AG08396 (cell line): ENCODE measurements at regions not wholly inside any gene's neighbourhood (a gene's known extent, or its start where the extent isn't known, plus 50 kb on each side); places are given as distances from the start of the nearest gene placed in this dataset.
A peak's percentile ranks its signal among the peaks of the same experiment; 100 is the strongest.

ENCODE experiments used
- DNase-seq: peaks from one replicate; pipeline ENCODE4 v3.0.0; 2012; ENCODE audit warnings: low spot score, mixed read lengths

DNA sequence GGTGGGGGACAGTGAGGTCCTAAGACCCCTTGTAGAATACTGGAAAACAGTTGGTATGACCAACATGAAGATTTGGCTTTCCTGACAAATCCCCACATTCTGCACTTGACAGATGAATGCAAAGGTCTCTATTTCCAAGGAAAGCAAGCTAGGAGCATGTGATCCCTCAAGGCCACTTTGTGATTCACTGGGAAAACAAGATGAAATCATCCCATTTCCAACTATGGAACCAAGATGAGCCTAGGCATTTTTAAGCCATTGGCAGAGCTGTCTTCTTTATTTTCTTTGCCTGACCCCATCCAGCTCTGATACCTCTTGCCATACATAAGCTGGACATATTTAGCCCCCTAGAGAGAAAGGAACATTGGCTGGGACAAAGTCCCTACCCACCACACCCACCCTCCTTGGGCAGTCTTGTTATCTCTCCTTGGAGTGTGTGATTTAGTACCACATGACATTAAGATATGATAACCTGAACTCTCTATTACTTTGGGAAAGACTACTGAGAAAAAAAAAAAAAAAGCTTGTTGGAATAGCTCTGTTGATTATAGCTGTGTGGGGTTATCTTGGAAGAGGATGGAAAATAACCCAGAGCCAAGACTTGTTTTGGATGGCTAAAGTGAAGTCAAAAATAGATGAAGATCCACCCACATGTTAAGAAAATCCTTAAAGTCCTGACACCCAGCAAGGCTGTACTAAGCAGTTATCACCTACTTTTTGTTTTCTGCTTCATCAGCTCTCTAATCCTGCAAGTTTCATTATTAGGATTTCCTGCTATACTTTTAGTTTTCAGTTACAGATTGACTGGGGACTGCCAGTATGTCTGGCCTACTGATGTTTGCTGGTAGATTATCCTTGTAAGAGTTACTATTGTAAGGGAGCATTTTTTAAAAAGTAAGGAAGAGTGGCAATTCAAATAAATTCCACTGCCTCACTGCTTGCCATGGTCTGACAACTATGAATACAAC, 90.1 kb upstream of the PREP start:
- no peak for DNase-seq

DNA sequence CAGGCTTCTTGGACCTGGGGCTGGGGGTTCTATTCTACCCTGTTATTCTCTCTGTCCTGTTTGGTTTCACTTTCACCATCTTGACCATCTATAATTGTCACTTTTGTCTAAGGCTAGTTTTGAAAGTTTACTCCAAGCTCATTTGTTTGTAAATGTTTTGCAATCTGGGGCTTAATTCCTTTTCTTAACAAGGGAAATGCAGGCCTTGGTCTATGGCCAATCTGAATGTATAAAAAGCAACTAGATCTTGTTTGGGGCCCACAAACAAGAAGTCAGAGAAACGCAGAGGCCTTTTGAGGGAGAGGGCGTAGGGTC, 86.3 kb upstream of the PREP start:
- no peak for DNase-seq

DNA sequence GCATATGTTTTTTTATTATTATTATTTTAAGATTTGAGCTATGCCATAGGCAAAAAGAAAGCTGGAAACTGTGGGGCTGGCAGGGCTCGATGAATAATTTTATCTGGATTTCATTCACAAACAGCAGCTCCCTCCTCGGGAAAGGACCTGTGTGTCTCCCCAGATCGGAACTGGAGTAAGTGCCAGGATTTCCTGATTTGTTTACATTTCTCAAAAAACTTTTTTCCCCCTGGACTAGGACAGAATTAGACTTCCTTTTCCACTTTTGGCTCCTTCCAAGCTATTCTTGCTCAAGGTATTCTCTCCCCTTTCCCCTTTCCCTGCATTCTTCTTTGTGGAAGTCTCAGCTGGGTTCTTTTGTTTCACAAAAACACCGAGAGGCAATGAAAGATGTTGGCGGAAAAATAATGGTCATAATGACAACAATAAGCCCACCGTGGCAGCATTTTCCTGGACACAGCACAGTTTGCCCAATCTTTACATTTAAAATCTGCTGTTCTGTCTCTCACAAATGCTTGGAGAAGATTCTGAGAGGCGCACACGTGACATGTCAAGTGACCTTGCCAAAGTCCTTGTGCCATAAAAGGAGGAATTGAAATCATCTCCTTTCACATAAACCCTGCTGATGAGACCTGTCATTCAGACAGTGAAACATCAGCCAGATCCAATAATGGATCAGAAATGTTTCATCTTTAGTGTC, 85.8 kb upstream of the PREP start:
- DNase-seq, result no peak

DNA sequence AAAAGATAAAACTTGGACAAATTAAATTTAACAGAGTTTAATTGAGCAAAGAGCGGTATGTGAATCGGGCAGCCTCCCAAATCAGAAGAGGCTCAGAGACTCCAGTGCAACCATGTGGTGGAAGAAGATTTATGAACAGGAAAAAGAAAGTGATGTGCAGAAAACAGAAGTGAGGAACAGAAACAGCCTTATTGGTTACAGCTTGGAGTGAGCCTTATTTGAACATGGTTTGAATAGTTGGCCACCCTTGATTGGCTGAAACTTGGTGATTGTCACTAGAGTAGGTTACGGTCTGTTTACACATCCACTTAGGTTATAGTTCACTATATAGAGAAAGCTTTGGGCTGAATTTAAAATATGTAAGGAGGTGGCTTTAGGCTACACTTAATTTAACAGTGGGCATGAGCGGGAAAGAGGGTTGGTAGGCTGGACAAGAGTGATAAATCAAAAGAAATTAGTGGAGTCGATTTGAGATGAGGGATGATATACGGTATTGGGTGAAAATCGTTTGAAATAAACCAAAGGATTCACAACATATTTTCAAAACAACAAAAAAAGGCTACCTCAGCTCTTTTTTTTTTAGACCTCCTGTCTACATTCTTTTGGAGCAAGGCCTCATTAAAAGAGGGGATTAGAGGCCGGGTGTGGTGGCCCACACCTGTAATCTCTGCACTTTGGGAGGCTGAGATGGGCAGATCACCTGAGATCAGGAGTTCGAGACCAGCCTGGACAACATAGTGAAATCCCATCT, 84.3 kb upstream of the PREP start:
- no peak for DNase-seq

DNA sequence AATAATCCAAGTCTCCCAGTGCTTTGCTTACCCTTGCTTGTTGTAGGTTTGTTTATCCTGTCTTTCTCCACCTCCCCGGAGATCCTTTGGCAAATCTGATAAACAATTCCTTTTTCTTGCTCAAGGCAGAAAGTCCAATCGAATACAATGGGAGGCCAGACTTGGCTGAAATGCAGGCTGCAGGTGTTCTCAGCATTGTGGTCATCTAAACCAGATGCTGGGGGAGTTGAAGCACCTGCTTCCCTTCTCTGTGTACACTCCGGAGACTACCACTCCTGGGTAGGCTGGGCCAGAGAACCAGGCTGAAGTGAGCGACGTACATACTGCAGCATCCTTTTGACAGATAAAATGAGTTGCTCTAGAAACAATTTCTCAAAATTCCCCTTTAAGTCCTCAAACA, 82.6 kb upstream of the PREP start:
- no peak for DNase-seq

DNA sequence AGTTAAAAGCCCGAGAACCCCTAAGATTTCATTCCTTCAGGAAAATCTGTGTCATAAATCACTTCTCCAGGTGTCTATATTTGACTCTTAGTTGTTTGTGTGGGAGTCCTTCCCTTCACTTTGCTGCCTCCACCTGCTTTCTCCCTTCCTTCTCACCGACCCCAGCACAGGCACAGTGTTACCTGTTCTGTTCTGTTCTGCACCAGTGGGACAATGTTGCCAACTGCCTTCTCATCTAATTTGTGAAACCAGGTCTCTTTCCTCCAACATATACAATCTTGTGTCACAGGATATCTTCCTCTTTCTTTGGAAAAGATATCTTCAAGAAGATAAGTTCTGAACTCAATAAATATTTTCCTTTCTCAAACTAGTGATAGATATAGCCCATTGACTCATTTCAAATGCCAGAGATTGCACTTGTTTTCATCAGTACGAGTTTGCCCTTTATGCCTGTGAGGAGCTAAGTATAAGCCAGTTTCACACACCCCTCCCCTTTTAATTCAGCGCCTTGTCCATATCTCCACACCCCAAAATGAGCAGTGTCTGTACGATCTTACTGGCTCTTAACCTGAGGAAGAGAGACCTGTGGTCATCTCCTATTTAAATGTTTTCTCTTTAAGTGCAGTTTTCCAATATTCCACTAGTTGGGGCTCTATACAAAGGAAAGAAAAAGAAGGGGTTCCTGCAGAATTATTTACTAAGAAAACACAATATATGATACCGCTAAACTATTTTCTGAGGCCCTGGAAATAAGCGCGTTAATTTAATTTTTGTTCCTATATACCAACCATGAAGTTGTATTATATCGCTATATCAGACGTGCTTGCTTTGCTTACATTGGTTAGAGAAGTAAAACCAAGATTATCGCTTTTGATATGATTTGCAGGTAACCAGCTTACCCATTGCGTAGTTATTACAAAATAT, 81.6 kb upstream of the PREP start:
- peak; percentile 19 for DNase-seq

DNA sequence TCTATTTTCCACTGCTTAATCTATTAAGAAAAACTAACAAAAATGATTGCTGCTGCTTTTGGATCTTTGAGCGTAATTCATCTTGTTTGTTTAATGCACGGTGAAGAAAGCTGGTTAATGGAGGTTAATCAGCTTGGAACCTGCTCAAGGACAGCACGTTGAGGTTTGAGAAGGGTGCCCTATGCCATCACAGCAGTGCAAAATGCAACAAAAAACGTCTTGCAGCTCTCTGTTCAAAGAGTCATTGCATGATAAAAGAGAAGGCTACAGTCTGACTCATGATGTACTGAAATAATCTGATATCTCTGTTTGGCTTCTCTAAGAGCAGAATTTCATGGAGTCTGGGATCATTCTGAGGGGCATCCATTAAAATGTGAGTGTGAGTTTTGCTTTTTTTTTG, 80.6 kb upstream of the PREP start:
- peak; percentile 30 for DNase-seq

DNA sequence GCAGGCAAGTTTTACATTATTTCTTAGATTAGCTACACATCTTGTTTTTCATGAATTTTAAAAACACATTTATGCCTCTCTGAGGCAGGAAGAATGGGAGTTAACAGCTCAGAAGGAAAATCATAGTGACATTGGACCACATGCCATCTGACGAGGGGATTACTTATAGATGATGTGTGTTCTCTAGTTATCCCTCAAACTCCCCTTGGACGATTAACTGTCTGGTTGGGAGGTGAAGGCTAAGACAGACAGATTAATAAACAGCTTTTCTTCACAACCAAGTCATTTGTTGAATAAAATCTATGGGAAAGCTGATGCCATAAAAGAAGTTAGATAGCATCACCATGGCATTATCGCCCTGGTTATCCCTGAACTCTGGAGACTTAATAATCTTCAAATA, 80.0 kb upstream of the PREP start:
- DNase-seq, result no peak

DNA sequence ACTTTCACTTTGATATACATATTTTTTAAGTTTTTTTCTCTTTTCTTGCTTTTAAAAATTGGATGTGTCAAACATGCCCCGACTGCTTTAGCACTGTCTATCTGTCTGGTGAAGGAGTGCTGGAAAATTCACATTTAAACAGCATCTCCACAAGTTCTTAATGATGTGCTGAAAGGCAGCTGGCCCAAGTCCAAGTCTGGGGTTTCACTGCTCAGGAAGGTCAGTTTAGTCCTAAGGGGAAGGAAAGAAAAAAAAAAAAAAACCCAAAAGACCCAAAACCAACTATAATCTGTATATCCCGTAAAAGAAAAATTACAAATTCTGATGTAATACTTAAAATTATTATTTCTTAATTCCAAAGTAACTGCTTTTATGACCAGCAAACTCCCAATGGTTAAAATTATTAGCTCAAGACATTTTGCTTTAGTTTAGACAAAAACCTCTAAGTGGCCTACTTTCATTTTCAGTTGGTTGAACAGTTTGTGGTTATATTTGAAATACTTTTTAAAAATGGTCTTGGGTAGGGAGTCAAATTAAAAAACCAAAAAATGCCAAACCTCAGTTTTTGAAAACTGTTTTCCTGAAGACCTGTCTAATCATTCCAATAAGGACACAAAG, 79.5 kb upstream of the PREP start:
- DNase-seq, result no peak

DNA sequence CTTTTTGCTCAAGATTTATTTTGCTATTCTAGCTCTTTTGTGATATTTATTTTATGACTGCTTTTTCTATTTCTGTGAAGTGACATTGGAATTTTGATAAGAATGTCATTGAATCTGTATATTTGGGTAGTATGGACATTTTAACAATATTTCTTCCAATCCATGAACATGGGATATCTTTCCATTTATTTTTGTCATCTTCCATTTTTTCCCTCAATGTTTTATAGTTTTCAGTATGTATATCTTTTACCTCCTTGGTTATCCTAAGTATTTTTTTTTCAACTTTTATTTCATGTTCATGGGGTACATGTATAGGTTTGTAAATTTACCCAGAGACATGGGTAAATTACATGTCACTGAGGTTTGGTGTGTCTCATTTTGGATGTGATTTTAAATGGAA, 74.1 kb upstream of the PREP start:
- no peak for DNase-seq

DNA sequence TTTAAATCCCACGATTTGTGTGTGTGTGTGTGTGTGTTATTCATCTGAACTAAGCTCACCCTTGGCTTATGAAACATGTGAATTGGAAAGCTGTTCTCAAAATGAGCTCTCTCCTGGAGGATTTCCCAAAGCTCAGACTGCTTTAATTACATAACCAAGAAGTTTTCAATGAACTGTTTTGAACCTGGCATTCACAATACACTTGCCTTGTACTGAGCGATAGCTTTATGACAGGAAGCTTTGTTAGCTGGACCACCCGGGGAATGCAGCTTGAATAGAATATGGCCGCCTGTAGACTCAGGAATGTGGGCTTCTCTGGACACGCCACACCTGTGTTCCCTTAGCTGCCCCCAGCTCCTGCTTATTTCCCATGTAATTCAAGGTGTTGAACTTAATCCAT, 71.4 kb upstream of the PREP start:
- no peak for DNase-seq

DNA sequence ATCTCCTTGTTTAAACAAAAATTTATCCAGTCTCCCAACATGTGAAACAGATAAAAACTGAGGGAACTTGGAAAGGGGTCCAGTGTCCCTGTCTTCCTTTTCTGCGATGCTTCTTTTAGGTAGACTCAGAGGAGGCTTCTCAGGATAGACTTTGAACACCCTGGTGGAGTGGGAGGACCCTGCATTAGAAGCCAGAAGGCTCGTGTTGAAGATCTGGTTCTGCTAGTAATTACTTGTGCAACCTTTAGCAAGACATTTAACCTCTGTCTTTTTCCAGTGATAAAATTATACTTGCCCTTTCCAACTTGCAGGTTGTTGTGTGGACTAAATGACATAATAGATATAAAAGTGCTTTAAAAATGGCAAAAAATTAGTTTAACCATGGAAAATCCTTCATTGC, 67.1 kb upstream of the PREP start:
- DNase-seq, result no peak

DNA sequence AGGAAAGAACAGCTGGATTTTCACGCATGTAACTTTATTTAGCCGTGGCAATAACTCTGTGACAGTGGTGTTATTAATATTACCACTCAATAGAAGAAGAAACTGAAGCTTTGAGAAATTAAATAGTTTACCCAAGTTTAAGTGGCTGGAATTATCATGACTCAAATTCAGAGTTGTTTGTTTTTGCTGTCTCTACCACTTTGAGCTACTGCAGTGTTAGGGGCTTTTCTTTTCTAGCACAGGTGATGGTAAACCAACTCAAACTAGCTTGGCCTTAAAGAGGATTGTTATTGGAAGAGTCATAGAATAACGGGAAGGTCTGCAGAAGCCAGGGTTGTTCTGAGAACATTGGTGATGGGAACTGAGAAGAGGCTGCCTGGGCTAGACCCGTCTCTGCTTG, 66.0 kb upstream of the PREP start:
- DNase-seq, result no peak

DNA sequence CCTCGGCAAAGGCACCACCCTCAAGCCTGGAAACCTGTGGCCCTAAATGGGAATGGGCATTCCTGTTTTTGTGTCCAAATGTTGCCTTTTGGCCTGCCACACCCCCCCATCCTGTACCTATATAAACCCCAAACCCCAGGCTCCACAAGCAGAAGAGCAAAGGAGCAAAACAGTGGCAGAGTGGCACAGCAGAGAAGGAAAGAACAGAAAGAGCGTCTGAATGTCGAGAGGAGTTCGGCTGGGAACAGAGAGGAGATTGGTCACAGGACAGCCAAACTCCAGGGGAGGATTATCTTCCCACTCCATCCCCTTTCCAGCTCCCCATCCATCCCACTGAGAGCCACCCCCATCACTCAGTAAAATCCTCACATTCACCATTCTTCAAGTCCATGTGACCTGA, 58.0 kb upstream of the PREP start:
- DNase-seq, result no peak

DNA sequence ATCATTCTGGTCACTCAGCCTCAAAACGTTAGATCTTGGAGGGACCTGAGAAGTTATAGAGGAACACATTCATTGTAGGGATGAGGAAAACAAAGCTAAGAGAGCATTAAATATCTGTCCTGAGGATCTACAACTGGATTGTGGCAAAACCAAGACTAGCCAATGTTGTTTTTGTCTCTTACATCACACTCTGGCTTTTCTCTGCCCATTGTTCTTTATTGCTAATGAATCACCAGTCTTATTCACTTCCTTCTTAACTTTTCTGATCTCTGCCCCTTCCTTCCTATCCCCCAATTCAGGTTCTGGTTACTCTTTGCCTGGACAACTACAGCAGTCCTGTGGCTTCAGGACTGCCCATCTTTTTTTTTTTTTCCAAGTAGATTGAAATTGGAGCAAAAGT, 57.0 kb upstream of the PREP start:
- no peak for DNase-seq

DNA sequence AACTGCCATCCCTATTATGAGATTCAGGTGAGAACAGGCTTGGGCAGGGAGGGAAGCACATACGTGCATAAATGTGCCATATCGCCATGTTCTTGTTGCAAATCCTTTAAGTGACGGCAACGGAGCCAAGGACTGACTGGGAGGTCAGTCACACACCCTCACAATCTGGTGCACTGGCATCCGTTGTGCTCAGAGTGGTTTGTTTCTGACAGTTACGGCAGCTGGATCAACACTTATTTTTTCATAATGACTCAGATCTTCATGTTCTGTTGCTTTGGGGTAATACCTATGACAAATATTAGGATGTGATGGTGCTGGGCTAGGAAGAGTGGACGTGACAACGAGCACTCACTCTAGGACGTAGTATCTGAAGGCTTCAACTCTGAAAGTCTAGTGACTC, 56.2 kb upstream of the PREP start:
- no peak for DNase-seq

DNA sequence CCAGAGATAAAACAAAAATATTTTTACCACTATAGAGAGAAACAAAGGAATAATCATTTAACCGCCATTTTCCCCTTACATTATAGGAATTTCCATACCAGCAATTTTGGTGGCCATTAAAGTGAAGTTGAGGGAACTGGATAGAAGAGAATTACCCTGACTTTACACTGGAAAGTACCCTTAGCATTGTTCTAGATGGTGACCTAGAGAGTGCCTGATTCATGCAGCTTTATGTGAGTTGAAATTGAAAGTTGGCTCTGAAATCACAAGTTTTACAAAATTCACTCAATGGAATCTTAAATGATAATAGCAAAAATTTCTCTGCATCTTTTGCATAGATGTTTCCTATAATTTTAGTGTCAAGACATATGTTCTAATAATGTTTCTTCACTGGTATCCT, 55.7 kb upstream of the PREP start:
- DNase-seq, result no peak

DNA sequence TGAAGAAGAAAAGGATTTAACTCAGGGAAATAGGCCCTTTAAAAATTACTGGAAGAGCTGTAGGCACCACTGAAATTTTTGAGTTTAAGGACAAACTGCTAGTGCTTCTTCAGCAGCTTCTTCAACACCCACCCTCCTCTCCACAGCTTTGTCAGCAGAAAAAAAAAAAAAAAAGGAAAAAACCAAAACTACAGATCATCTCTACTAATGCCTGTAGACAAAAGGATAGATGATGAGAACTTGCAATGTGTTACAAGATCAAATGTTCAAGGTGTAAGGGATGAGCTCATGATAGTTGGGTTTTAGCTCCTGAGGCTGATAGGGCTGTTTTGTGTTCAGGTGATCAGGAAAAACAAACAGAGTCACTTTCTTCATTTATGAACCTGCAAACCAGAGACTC, 55.2 kb upstream of the PREP start:
- no peak for DNase-seq

DNA sequence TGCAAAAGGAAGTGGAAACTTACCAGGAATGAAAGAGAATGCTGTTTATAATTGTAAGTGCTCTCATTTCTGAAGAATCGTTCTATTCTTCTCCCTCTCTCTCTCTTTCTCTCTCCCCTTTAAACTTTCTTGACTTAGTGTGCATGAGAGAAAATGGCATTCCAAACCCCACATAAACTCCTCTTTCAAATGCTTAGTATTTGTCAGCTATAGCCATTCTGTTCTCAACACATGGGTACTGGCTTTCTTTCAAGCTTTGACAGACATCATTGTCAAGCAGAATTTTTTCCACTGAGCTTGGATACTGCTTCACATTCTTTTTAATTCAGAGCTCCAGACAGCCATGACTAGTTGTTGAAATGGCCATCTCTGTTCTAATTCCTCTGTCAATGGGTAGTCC, 51.1 kb upstream of the PREP start:
- no peak for DNase-seq

DNA sequence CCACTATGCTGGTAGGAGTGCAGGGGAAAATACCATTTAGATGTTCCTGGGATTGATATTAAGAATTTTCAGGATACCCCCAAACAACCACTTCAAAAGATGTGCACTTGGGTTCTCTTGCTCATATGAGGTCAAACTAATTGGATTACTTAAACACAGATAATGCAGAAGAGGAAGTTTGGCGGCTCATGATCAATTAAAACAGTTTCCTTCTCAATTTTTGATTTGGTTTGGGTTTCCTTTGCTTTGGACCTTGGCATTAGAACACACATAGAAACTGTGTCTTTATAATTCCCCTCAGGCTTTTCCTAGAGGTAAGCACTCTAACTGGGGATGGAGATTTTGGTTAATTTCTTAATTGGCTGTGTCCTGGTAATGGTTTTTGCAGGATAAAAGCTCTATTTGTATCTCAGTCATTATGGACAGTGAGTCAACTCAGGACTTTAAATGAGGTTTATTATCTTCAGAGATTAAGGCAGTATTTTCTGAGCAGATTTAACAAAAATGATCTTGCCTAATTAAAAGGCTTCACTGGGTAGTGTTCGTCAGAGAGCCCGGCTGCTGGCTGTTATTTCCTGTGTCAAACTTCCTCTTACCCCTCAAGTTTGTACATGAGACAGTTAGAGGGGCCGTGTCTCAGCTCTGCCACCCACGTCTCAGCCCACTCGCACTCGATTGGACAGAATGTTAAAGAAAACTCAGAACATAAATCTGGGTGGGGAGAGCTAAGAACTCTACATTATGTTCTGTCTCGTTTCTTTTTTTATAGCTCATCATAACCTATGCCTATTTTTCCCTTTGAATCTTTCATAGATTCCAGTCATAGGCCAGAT, 50.3 kb upstream of the PREP start:
- DNase-seq, result no peak
